ENCODE measurements at regions not wholly inside any gene's neighbourhood (a gene's known extent, or its start where the extent isn't known, plus 50 kb on each side); places are given as distances from the start of the nearest gene placed in this dataset.

GRCh38 chr17:79676796-79677195 lies 53.9 kb upstream of the ENPP7 start:
- TF ChIP-seq CTCF (IDR thresholded peaks at IDR 0.05) (no peak), POLR2A (IDR thresholded peaks at IDR 0.05) (no peak)

All from upper lobe of left lung (tissue), 4 donors.